Neural cell (in vitro differentiated cells): ENCODE measurements at regions not wholly inside any gene's neighbourhood (a gene's known extent, or its start where the extent isn't known, plus 50 kb on each side); places are given as distances from the start of the nearest gene placed in this dataset.

Source experiments
- H2AFZ ChIP-seq: fragments of 200-600, 300-800 bp; sonication (generic), shearing (Covaris generic); 2 replicates; pipeline ENCODE4 v1.6.0; 2014; ENCODE audit warnings: low read depth, mild to moderate bottlenecking, antibody characterized with exemption, low read length, moderate library complexity
- H3F3A ChIP-seq: fragments of 200-600 bp; shearing (Covaris generic); 2 replicates; pipeline ENCODE4 v1.6.1; 2016; ENCODE audit warnings: mild to moderate bottlenecking, moderate library complexity, mixed read lengths, antibody characterized with exemption, low read length; ENCODE audit not compliant: insufficient read depth, poor library complexity, severe bottlenecking
- H3K27ac ChIP-seq: fragments of 200-600, 300-800 bp; sonication (generic), shearing (Covaris generic); 2 replicates; pipeline ENCODE4 v1.5.1; 2014; ENCODE audit warnings: mild to moderate bottlenecking, low read length, moderate library complexity
- H3K27me3 ChIP-seq: fragments of 300-800, 200-600 bp; sonication (generic), shearing (Covaris generic); 2 replicates; pipeline ENCODE4 v1.6.0; 2014; ENCODE audit warnings: mild to moderate bottlenecking, low read depth, low read length, moderate library complexity; ENCODE audit not compliant: insufficient read depth
- H3K36me3 ChIP-seq: fragments of 300-800, 200-600 bp; sonication (generic), shearing (Covaris generic); 2 replicates; pipeline ENCODE4 v1.5.1; 2014; ENCODE audit warnings: mild to moderate bottlenecking, antibody characterized with exemption, low read length, moderate library complexity; ENCODE audit not compliant: insufficient read depth
- H3K4me2 ChIP-seq: fragments of 300-800, 200-600 bp; sonication (generic), shearing (Covaris generic); 2 replicates; pipeline ENCODE4 v1.6.0; 2014; ENCODE audit warnings: mild to moderate bottlenecking, low read length
- H3K4me3 ChIP-seq: fragments of 300-800, 200-600 bp; sonication (generic), shearing (Covaris generic); 2 replicates; pipeline ENCODE4 v1.5.1; 2014; ENCODE audit warnings: mild to moderate bottlenecking, low read length, moderate library complexity
- H3K79me2 ChIP-seq: fragments of 200-600 bp; shearing (Covaris generic); replicated peaks from 2 replicates; pipeline ENCODE4 v1.6.0; 2014; ENCODE audit warnings: mild to moderate bottlenecking, low read length, moderate library complexity; ENCODE audit not compliant: insufficient read depth
- H3K9ac ChIP-seq: fragments of 300-800, 200-600 bp; sonication (generic), shearing (Covaris generic); 2 replicates; pipeline ENCODE4 v1.6.1; 2016; ENCODE audit warnings: mild to moderate bottlenecking, low read length, mixed read lengths
- H3K9me2 ChIP-seq: fragments of 200-600 bp; shearing (Covaris generic); 2 replicates; pipeline ENCODE4 v1.6.1; 2016; ENCODE audit warnings: mild to moderate bottlenecking, low read length, mixed read lengths; ENCODE audit not compliant: insufficient read depth
- H3K9me3 ChIP-seq: fragments of 200-600, 300-800 bp; sonication (generic), shearing (Covaris generic); 2 replicates; pipeline ENCODE4 v1.6.1; 2016; ENCODE audit warnings: mild to moderate bottlenecking, mixed run types, low read length, moderate library complexity, mixed read lengths
- H4K20me1 ChIP-seq: fragments of 200-600 bp; shearing (Covaris generic); 2 replicates; pipeline ENCODE4 v1.6.1; 2016; ENCODE audit warnings: mild to moderate bottlenecking, mixed run types; ENCODE audit not compliant: insufficient read depth
- CTCF ChIP-seq: fragments of 450-650 bp; IDR thresholded peaks from 2 replicates; pipeline ENCODE4 v1.5.1; 2014; ENCODE audit warnings: antibody characterized with exemption, mild to moderate bottlenecking, moderate library complexity; ENCODE audit not compliant: poor library complexity, severe bottlenecking
- EP300 ChIP-seq: fragments of 450-650 bp; conservative IDR thresholded peaks from 2 replicates; pipeline ENCODE4 v1.6.1; 2014; ENCODE audit warnings: antibody characterized with exemption, mild to moderate bottlenecking, moderate library complexity; ENCODE audit not compliant: poor library complexity, severe bottlenecking
- EZH2 ChIP-seq: fragments of 200-600, 300-800 bp; shearing (Covaris generic), sonication (generic); IDR thresholded peaks from 2 replicates; pipeline ENCODE4 v1.6.1; 2014; ENCODE audit warnings: antibody characterized with exemption, low read length, borderline replicate concordance, mild to moderate bottlenecking; ENCODE audit not compliant: insufficient read depth, poor library complexity, severe bottlenecking
- MXI1 ChIP-seq: fragments of 450-650 bp; conservative IDR thresholded peaks from 2 replicates; pipeline ENCODE4 v1.6.1; 2014; ENCODE audit warnings: antibody characterized with exemption, mild to moderate bottlenecking; ENCODE audit not compliant: poor library complexity, severe bottlenecking
- POLR2AphosphoS5 ChIP-seq: IDR thresholded peaks from 2 replicates; pipeline ENCODE4 v1.6.1; 2012
- RAD21 ChIP-seq: fragments of 450-650 bp; conservative IDR thresholded peaks from 2 replicates; pipeline ENCODE4 v1.6.1; 2014; ENCODE audit warnings: antibody characterized with exemption, mild to moderate bottlenecking, moderate library complexity
- SMC3 ChIP-seq: fragments of 450-650 bp; conservative IDR thresholded peaks from 2 replicates; pipeline ENCODE4 v1.6.1; 2014; ENCODE audit warnings: antibody characterized with exemption, mild to moderate bottlenecking, moderate library complexity; ENCODE audit not compliant: poor library complexity
- TAF1 ChIP-seq: IDR thresholded peaks from 2 replicates; pipeline ENCODE4 v1.6.1; 2012; ENCODE audit warnings: low read depth
- TF ChIP-seq, protein P1 (sequence below): IDR thresholded peaks from 2 replicates; pipeline ENCODE4 v1.6.1; 2012; ENCODE audit warnings: borderline replicate concordance

DNA sequence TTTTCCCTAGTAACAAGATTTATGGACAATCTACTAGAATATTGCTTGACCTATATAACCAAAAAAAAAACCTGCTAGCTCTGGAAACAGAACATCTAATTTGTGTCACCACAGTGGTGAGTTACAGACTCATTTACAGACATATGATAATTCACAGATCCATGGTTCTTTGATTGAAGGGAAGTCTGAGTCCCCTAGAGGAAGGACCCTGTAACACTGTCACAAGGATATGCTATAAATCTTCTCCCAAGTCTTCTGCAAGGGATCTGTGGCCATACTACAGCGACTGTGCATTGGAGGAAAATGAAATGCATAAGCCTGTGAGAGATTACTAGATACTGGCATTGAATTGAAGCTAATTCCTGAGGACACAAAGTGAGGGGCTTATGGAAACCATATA, 630.6 kb upstream of the SGCD start:
- no peak overlapping the region for H3K27ac ChIP-seq
- no peak overlapping the region for H3K9ac ChIP-seq
- H3F3A ChIP-seq = no peaks in the 10 kb centered on the region
- TF ChIP-seq CTCF (peak; percentile 11), RAD21 (no peak)
- no peaks in the 10 kb centered on the region for H4K20me1 ChIP-seq
- no peak overlapping the region for H2AFZ ChIP-seq
- no peak overlapping the region for H3K4me2 ChIP-seq
- H3K79me2 ChIP-seq = no peaks in the 10 kb centered on the region
- H3K27me3 ChIP-seq = no peaks in the 10 kb centered on the region
- no peak overlapping the region for H3K4me3 ChIP-seq
- H3K9me3 ChIP-seq = no peaks in the 10 kb centered on the region
- H3K36me3 ChIP-seq = no peaks in the 10 kb centered on the region
- H3K9me2 ChIP-seq = no peaks in the 10 kb centered on the region

DNA sequence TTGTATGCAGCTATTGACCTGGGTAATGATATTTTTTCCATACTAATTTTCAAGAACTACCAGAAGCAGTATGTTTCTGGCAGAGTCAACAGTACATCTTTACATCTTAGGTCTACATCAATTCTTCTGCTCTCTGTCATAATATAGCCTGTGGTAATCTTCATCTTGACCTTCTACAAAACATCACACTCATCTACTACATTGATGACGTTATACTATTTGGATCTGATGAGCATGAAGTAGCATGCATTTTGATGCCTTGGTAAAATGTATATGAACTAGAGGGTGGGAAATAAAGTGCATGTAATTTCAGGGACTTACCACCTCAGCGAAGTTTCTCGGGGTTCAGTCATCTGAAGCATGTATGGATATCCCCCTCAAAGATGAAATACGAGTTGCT, 629.7 kb upstream of the SGCD start:
- H3K27me3 ChIP-seq = no peaks in the 10 kb centered on the region
- H3K9ac ChIP-seq = no peak overlapping the region
- TF ChIP-seq EZH2 (no peak), MXI1 (no peak), TAF1 (no peak), EP300 (no peak), SMC3 (no peak), CTCF (no peak), RAD21 (no peak), POLR2AphosphoS5 (no peak)
- TF ChIP-seq, protein P1, sequence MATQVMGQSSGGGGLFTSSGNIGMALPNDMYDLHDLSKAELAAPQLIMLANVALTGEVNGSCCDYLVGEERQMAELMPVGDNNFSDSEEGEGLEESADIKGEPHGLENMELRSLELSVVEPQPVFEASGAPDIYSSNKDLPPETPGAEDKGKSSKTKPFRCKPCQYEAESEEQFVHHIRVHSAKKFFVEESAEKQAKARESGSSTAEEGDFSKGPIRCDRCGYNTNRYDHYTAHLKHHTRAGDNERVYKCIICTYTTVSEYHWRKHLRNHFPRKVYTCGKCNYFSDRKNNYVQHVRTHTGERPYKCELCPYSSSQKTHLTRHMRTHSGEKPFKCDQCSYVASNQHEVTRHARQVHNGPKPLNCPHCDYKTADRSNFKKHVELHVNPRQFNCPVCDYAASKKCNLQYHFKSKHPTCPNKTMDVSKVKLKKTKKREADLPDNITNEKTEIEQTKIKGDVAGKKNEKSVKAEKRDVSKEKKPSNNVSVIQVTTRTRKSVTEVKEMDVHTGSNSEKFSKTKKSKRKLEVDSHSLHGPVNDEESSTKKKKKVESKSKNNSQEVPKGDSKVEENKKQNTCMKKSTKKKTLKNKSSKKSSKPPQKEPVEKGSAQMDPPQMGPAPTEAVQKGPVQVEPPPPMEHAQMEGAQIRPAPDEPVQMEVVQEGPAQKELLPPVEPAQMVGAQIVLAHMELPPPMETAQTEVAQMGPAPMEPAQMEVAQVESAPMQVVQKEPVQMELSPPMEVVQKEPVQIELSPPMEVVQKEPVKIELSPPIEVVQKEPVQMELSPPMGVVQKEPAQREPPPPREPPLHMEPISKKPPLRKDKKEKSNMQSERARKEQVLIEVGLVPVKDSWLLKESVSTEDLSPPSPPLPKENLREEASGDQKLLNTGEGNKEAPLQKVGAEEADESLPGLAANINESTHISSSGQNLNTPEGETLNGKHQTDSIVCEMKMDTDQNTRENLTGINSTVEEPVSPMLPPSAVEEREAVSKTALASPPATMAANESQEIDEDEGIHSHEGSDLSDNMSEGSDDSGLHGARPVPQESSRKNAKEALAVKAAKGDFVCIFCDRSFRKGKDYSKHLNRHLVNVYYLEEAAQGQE = no peak
- no peak overlapping the region for H3K27ac ChIP-seq
- H3K4me3 ChIP-seq = no peak overlapping the region
- H3K9me2 ChIP-seq = no peaks in the 10 kb centered on the region
- H3K4me2 ChIP-seq = no peak overlapping the region
- no peak overlapping the region for H2AFZ ChIP-seq
- no peaks in the 10 kb centered on the region for H3K9me3 ChIP-seq
- no peaks in the 10 kb centered on the region for H4K20me1 ChIP-seq
- H3F3A ChIP-seq = no peaks in the 10 kb centered on the region
- no peaks in the 10 kb centered on the region for H3K36me3 ChIP-seq
- H3K79me2 ChIP-seq = no peaks in the 10 kb centered on the region
